ENCODE measurements at regions not wholly inside any gene's neighbourhood (a gene's known extent, or its start where the extent isn't known, plus 50 kb on each side); places are given as distances from the start of the nearest gene placed in this dataset.

DNA sequence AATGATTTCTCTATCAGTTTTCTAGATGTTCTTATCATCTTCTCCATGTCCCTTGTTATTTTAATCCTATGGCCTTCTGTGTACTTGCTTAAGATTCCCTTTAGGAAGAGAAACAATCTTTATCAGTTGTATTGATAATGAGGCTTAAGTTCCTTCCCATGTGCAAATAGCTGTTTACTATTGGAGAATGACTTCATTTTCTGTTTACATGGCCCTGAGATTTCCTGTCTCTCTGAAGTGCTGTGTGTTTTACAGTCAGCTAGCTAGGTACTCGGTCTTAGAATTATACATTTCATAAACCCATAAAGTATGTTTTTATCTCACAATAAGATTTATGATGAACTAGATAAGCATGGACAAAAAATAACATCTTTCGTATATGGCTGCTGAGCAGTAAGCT, 67.5 kb upstream of the CCDC179 start:
- TF ChIP-seq CTCF (IDR thresholded peaks at IDR 0.05), result no peak
- no peak for TF ChIP-seq POLR2A (IDR thresholded peaks at IDR 0.05)

Measured in suprapubic skin (tissue), 3 donors.